H1 (cell line): ENCODE measurements at regions not wholly inside any gene's neighbourhood (a gene's known extent, or its start where the extent isn't known, plus 50 kb on each side); places are given as distances from the start of the nearest gene placed in this dataset.

Experiments used
- CTCF ChIA-PET: fragments of 300-600 bp; sonication (Branson Sonifier 250); formaldehyde crosslinking; loops from one replicate; lab custom pipeline; 2021; ENCODE audit not compliant: partially characterized antibody; lab: Charles Lee
- POLR2A ChIA-PET: fragments of 300-600 bp; sonication (Branson Sonifier 250); formaldehyde crosslinking; loops from one replicate; lab custom pipeline; 2021; ENCODE audit warnings: inconsistent platforms; ENCODE audit not compliant: partially characterized antibody; lab: Charles Lee
- DNase-seq, 2 experiments: peaks; one replicate each; pipeline versions ENCODE4 v3.0.0 to v3.0.0-alpha.2; 2010 to 2022; ENCODE audit warnings: low spot score in 2 of 2, low read depth in 1 of 2, mixed read lengths in 1 of 2
- FAIRE-seq: peaks from 2 replicates; lab custom pipeline; 2011; peaks lifted over from hg19 to GRCh38; lab: Jason Lieb, UNC
- H2AFZ ChIP-seq: 2 replicates; pipeline ENCODE4 v1.8.1; 2012; ENCODE audit warnings: low read length, inconsistent platforms
- H2AK5ac ChIP-seq: 2 replicates; pipeline ENCODE4 v1.6.1; 2013; ENCODE audit warnings: low read depth, low read length
- H2BK120ac ChIP-seq: replicated peaks from 2 replicates; pipeline ENCODE3; 2013; ENCODE audit warnings: low read depth, low read length, inconsistent platforms
- H2BK12ac ChIP-seq: 2 replicates; pipeline ENCODE4 v1.6.1; 2013; ENCODE audit warnings: low read depth, low read length
- H2BK15ac ChIP-seq: 2 replicates; pipeline ENCODE4 v1.6.1; 2013; ENCODE audit warnings: low read length
- H2BK20ac ChIP-seq: 2 replicates; pipeline ENCODE4 v1.6.1; 2013; ENCODE audit warnings: low read length
- H2BK5ac ChIP-seq: 2 replicates; pipeline ENCODE4 v1.6.1; 2013; ENCODE audit warnings: low read depth, low read length
- H3K14ac ChIP-seq: 2 replicates; pipeline ENCODE4 v1.6.1; 2013; ENCODE audit warnings: inconsistent platforms; ENCODE audit not compliant: insufficient read length
- H3K18ac ChIP-seq: 2 replicates; pipeline ENCODE4 v1.6.1; 2013; ENCODE audit warnings: low read length; ENCODE audit errors: extremely low read depth
- H3K23ac ChIP-seq: 2 replicates; pipeline ENCODE4 v1.6.1; 2013; ENCODE audit warnings: inconsistent platforms; ENCODE audit not compliant: insufficient read length
- H3K23me2 ChIP-seq: 2 replicates; pipeline ENCODE4 v1.6.1; 2013; ENCODE audit warnings: low read depth, low read length
- H3K27ac ChIP-seq: 2 replicates; pipeline ENCODE4 v1.6.1; 2011; ENCODE audit warnings: low read depth, low read length, inconsistent platforms
- H3K27me3 ChIP-seq, 4 experiments: replicated peaks in 1 of 4; 1 replicate in 1 of 4; 2 replicates in 3 of 4; pipeline versions ENCODE4 v1.6.1 to v1.8.1; 2011 to 2013; ENCODE audit warnings: low read length in 3 of 4, mild to moderate bottlenecking in 3 of 4, inconsistent platforms in 2 of 4, mixed read lengths in 2 of 4, moderate library complexity in 1 of 4; ENCODE audit not compliant: control insufficient read depth in 3 of 4, insufficient read depth in 3 of 4; ENCODE audit errors: extremely low read depth in 1 of 4
- H3K36me3 ChIP-seq, 4 experiments: 2 replicates each; pipeline versions ENCODE4 v1.6.1 to v1.8.1; 2011 to 2013; ENCODE audit warnings: mild to moderate bottlenecking in 4 of 4, low read length in 3 of 4, moderate library complexity in 2 of 4, control low read depth in 1 of 4, inconsistent platforms in 1 of 4; ENCODE audit not compliant: insufficient read depth in 4 of 4, control insufficient read depth in 2 of 4
- H3K4ac ChIP-seq: replicated peaks from 2 replicates; pipeline ENCODE3; 2013; ENCODE audit warnings: low read length, low read depth, mixed read lengths, inconsistent platforms; ENCODE audit not compliant: insufficient read length
- H3K4me1 ChIP-seq, 4 experiments: replicated peaks in 1 of 4; 1 replicate in 1 of 4; 2 replicates in 3 of 4; pipeline versions ENCODE4 v1.6.1 to v1.8.1; 2011 to 2013; ENCODE audit warnings: low read length in 3 of 4, inconsistent platforms in 2 of 4, mixed read lengths in 1 of 4; ENCODE audit not compliant: insufficient read depth in 4 of 4, control insufficient read depth in 3 of 4
- H3K4me2 ChIP-seq, 2 experiments: 2 replicates each; pipeline versions ENCODE4 v1.6.1 to v1.8.1; 2011 to 2013; ENCODE audit warnings: low read depth in 2 of 2, low read length in 2 of 2, control low read depth in 1 of 2, inconsistent platforms in 1 of 2, mild to moderate bottlenecking in 1 of 2; ENCODE audit not compliant: insufficient read depth in 1 of 2
- H3K4me3 ChIP-seq, 4 experiments: fragments of 200-600, 300-600 bp in 1 of 4; sonication (generic), shearing (Covaris generic), sonication (Bioruptor Twin) in 1 of 4; 2 replicates each; pipeline versions ENCODE4 v1.5.1 to v1.8.1; 2011 to 2016; ENCODE audit warnings: low read length in 4 of 4, low read depth in 3 of 4, control low read depth in 2 of 4, inconsistent platforms in 2 of 4, mild to moderate bottlenecking in 2 of 4, mixed read lengths in 1 of 4, moderate library complexity in 1 of 4; ENCODE audit not compliant: insufficient read depth in 2 of 4; ENCODE audit errors: extremely low read depth in 1 of 4
- H3K56ac ChIP-seq: replicated peaks from 2 replicates; pipeline ENCODE3; 2013; ENCODE audit warnings: low read depth, mild to moderate bottlenecking, mixed read lengths, low read length, inconsistent platforms; ENCODE audit not compliant: insufficient read length
- H3K79me1 ChIP-seq: 2 replicates; pipeline ENCODE4 v1.6.1; 2013; ENCODE audit warnings: low read depth, low read length, control low read depth
- H3K79me2 ChIP-seq, 2 experiments: 2 replicates each; pipeline versions ENCODE4 v1.6.1 to v1.8.1; 2012 to 2013; ENCODE audit warnings: low read length in 2 of 2, mild to moderate bottlenecking in 2 of 2, inconsistent platforms in 1 of 2; ENCODE audit not compliant: insufficient read depth in 2 of 2, control insufficient read depth in 1 of 2
- H3K9ac ChIP-seq, 4 experiments: replicated peaks in 1 of 4; 1 replicate in 1 of 4; 2 replicates in 3 of 4; pipeline versions ENCODE4 v1.6.1 to v1.8.1; 2011 to 2013; ENCODE audit warnings: low read depth in 3 of 4, low read length in 3 of 4, control low read depth in 2 of 4, mild to moderate bottlenecking in 2 of 4, moderate library complexity in 2 of 4, inconsistent platforms in 1 of 4; ENCODE audit errors: extremely low read depth in 1 of 4
- H3K9me3 ChIP-seq, 2 experiments: 2 replicates each; pipeline versions ENCODE4 v1.6.1 to v1.8.1; 2012 to 2013; ENCODE audit warnings: mild to moderate bottlenecking in 2 of 2, moderate library complexity in 2 of 2, control low read depth in 1 of 2, inconsistent platforms in 1 of 2, low read depth in 1 of 2, low read length in 1 of 2, mixed read lengths in 1 of 2; ENCODE audit not compliant: insufficient read depth in 2 of 2
- H4K20me1 ChIP-seq, 2 experiments: replicated peaks in 1 of 2; 2 replicates each; pipeline versions ENCODE3 to v1.8.1; 2011 to 2013; ENCODE audit warnings: inconsistent platforms in 2 of 2, low read length in 2 of 2, mild to moderate bottlenecking in 1 of 2; ENCODE audit not compliant: insufficient read depth in 2 of 2, control insufficient read depth in 1 of 2
- H4K5ac ChIP-seq: 2 replicates; pipeline ENCODE4 v1.6.1; 2013; ENCODE audit warnings: low read length, low read depth, mixed read lengths, inconsistent platforms; ENCODE audit not compliant: insufficient read length
- H4K8ac ChIP-seq: 2 replicates; pipeline ENCODE4 v1.8.0; 2013; ENCODE audit warnings: mild to moderate bottlenecking, moderate library complexity, low read length, inconsistent platforms; ENCODE audit not compliant: insufficient read depth; ENCODE audit errors: extremely low read depth
- H4K91ac ChIP-seq: replicated peaks from 2 replicates; pipeline ENCODE3; 2013; ENCODE audit warnings: low read length, mixed read lengths, inconsistent platforms; ENCODE audit not compliant: insufficient read length
- HDAC6 ChIP-seq: IDR thresholded peaks from one replicate; pipeline ENCODE4 v1.7.1; 2012; ENCODE audit warnings: low read depth, mild to moderate bottlenecking, inconsistent platforms, low read length, moderate library complexity
- YY1 ChIP-seq: IDR thresholded peaks from 2 replicates; pipeline ENCODE4 v1.6.1; 2011; ENCODE audit warnings: low read depth, mild to moderate bottlenecking, low read length
- WGBS, 2 experiments: shearing (Covaris generic) in 1 of 2; methylation state at CpG; one replicate each; pipeline versions ENCODE4 v1.1.6 to v1.1.7; 2013 to 2015; ENCODE audit warnings: low lambda C conversion rate in 2 of 2, mixed read lengths in 2 of 2, inconsistent platforms in 1 of 2, low coverage in 1 of 2, missing lambda C conversion rate in 1 of 2; ENCODE audit not compliant: insufficient replicate concordance in 2 of 2, insufficient coverage in 1 of 2, insufficient read length in 1 of 2; ENCODE audit errors: extremely low coverage in 1 of 2, missing lambda C conversion rate in 1 of 2; 5-methylcytosine and 5-hydroxymethylcytosine counted together

GRCh38 chr2:107634172-107634571, 192.5 kb upstream of the RGPD4 start:
- Histone ChIP-seq H2BK120ac (no peak overlapping the region), H4K8ac (no peak overlapping the region), H3K9me3 (peaks cover 2 to 8% of the 10 kb centered on the region in 2 experiments; a peak in 1 of 4 replicates), H4K91ac (no peak overlapping the region), H3K4me1 (no peaks in the 10 kb centered on the region), H3K4ac (no peak overlapping the region), H3K4me2 (no peak overlapping the region), H3K23me2 (no peaks in the 10 kb centered on the region; the same call in 1 of the 2 replicates), H3K4me3 (no peak overlapping the region), H2BK5ac (no peak overlapping the region), H3K23ac (no peak overlapping the region), H3K56ac (no peak overlapping the region), H3K18ac (no peak overlapping the region), H3K79me1 (no peaks in the 10 kb centered on the region), H3K27ac (no peak overlapping the region), H3K36me3 (no peaks in the 10 kb centered on the region), H3K27me3 (no peaks in the 10 kb centered on the region), H2AFZ (no peak overlapping the region), H2AK5ac (no peak overlapping the region), H3K79me2 (no peaks in the 10 kb centered on the region), H3K14ac (no peak overlapping the region), H4K20me1 (no peaks in the 10 kb centered on the region), H3K9ac (no peak overlapping the region), H4K5ac (no peak overlapping the region), H2BK20ac (no peak overlapping the region), H2BK15ac (no peak overlapping the region), H2BK12ac (no peak overlapping the region)
- TF ChIP-seq HDAC6 (no peak), YY1 (no peak)
- WGBS, 2 experiments: 93% methylated on average over 1 of the region's 1 CpG; no CpG with 5 or more reads in 1 of the 2 experiments
- no peak for DNase-seq
- FAIRE-seq: no peak
- CTCF ChIA-PET: no interaction called here
- POLR2A ChIA-PET: no interaction called here
